UCSD-AML1 (cell line): ENCODE measurements at regions not wholly inside any gene's neighbourhood (a gene's known extent, or its start where the extent isn't known, plus 50 kb on each side); places are given as distances from the start of the nearest gene placed in this dataset.
"Not testable (repeated sequence)": the region's sequence is repeated elsewhere in the genome, so short reads cannot be mapped to it uniquely, and the experiment has no call there.

Experiments used
- DNase-seq: peaks from one replicate; lab custom pipeline; 2025; ENCODE audit not compliant: unreplicated experiment; lab: John Stamatoyannopoulos, UW

- no peak for DNase-seq
These were observed 334.0 kb upstream of the GCFC2 start for GRCh38 chr2:76044701-76045100.

GRCh38 chr2:76039505-76039904, 328.8 kb upstream of the GCFC2 start:
- no peak for DNase-seq

- no peak for DNase-seq
These were observed 317.0 kb upstream of the GCFC2 start for GRCh38 chr2:76027761-76028160.

- DNase-seq = no peak
These were observed 308.4 kb upstream of the GCFC2 start for GRCh38 chr2:76019128-76019527.

- no peak for DNase-seq
These were observed 298.8 kb upstream of the GCFC2 start for GRCh38 chr2:76009484-76009883.

- no peak for DNase-seq
These were observed 297.4 kb upstream of the GCFC2 start for GRCh38 chr2:76008001-76008702.

- DNase-seq = no peak
These were observed 289.7 kb upstream of the GCFC2 start for GRCh38 chr2:76000425-76000824.

- no peak for DNase-seq
These were observed 287.7 kb upstream of the GCFC2 start for GRCh38 chr2:75998451-75998850.

GRCh38 chr2:75994759-75995158, 284.0 kb upstream of the GCFC2 start:
- no peak for DNase-seq

- not testable (repeated sequence) for DNase-seq
These were observed 277.9 kb upstream of the GCFC2 start for GRCh38 chr2:75988622-75989021.

GRCh38 chr2:75986617-75987016, 275.9 kb upstream of the GCFC2 start:
- no peak for DNase-seq

- DNase-seq = no peak
These were observed 272.0 kb upstream of the GCFC2 start for GRCh38 chr2:75982719-75983118.

- DNase-seq = no peak
These were observed 253.9 kb upstream of the GCFC2 start for GRCh38 chr2:75964646-75965045.

GRCh38 chr2:75960472-75961009, 249.8 kb upstream of the GCFC2 start:
- DNase-seq = no peak

- DNase-seq = no peak
These were observed 249.2 kb upstream of the GCFC2 start for GRCh38 chr2:75959724-75960471.

- DNase-seq = no peak
These were observed 244.0 kb upstream of the GCFC2 start for GRCh38 chr2:75954761-75955160.

GRCh38 chr2:75952173-75952572, 241.5 kb upstream of the GCFC2 start:
- DNase-seq = no peak

- DNase-seq = no peak
These were observed 238.8 kb upstream of the GCFC2 start for GRCh38 chr2:75949385-75950030.

- DNase-seq = no peak
These were observed 225.6 kb upstream of the GCFC2 start for GRCh38 chr2:75936311-75936710.

GRCh38 chr2:75932996-75933395, 222.3 kb upstream of the GCFC2 start:
- DNase-seq = no peak

GRCh38 chr2:75928093-75928492, 217.4 kb upstream of the GCFC2 start:
- DNase-seq = no peak
